Islet of Langerhans (tissue), 1 donor: ENCODE measurements at regions not wholly inside any gene's neighbourhood (a gene's known extent, or its start where the extent isn't known, plus 50 kb on each side); places are given as distances from the start of the nearest gene placed in this dataset.

Experiments used
- FAIRE-seq: peaks from one replicate; lab custom pipeline; 2011; peaks lifted over from hg19 to GRCh38; lab: Jason Lieb, UNC

DNA sequence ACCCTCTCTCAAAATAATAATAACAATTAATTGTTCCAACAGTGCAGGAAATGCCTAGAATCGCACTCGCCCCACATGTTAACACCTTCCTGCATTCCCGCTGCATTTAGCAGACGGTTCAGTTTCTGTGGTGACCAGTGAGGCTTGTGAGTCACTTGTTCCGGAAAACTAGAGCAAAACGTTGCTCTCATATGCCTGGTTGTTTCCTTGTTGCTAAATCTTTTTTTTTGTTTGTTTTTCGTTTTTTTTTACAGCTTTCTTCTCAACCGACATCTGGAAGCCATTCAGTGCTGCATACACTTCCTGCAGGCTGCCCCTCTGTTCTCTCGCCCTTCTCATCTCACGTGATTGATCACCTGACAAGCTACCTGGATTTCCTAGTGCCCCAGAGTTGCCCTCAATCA, 56.9 kb upstream of the TMPRSS2 start:
- FAIRE-seq: peak; percentile 90

DNA sequence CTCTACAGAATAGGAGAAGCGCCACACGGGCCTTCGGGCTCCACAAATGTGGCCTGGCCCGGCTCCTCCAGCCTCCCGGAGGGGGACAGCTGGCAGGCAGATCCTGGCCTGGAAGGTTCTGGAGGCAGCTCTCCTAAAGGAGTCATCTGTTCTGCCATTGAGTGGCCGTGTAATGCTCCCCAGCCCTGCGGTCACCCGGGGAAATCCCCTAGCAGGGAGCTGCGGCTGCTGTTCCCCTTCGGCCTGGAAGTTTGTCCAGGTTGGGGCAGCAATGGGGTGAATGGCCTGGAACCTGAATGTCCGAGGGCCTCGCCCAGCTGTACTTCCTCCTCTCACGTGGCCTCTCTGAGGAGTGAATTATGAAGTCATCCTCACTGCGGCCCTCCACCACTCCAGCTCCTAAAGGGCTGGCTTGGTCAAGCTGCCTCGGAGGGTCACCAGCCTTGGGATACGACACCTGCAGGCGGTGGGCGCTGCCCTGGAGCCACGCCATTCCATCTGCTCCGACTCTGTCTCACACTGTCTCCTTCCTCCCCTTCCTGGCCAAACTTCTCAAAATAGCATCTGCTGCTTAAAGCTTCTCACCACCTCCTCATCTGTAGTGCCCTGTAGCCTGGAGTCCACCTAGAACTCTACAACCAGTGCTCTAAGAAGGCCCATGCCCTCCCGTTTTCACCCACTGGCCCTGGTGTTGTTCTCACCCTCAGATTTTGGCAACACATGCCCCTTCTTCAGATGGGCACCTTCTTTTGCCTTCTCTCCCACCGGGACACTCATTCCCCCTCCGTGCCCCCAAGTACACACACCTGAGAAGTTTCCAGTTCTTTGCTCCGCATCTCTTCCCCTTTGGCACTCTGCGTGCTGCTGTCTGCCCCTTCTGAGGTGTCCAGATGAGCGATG, 54.4 kb upstream of the TMPRSS2 start:
- no peak for FAIRE-seq

DNA sequence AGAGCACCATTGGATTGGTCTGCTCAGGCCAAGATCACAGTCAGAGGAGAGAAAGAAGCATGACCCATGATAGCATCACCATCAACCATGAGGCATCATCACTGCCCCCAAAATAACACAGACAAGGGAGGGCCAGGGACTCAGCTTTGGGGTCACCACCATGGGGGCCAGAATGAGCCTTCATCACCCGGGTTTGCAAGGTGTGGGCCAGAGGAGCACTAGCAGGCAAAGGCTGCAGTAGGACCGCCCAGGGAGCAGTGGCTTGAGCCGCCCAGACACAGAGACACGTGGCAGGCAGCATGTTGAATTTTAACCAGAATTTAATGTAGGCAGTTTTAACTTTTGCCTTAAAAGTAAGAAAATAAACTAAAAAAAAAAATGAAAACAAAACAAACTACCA, 53.7 kb upstream of the TMPRSS2 start:
- FAIRE-seq: no peak

DNA sequence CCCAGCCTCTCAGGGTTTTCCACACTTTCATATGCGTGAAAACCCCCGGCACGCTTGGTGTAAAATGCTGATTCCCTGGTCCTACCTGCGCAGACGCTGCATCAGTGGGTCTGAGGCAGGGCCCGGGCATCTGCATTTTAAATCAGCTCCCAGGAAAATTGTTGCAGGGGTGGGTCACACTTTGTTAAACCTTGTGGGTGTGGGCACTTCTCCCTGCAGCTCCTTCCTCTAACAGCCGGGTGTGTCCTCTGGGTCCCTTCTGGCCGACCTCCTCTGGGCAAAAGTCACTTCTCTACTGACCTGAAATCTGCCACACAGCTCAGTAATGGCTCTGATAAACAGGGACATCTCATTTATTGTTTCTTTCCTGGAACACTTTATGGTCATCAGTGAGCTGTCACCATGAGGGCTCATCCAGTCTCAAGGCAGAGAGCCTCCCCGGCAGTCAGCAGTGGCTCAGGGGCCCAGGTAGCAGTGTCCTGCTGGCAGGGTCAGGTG, 52.8 kb upstream of the TMPRSS2 start:
- FAIRE-seq: no peak

DNA sequence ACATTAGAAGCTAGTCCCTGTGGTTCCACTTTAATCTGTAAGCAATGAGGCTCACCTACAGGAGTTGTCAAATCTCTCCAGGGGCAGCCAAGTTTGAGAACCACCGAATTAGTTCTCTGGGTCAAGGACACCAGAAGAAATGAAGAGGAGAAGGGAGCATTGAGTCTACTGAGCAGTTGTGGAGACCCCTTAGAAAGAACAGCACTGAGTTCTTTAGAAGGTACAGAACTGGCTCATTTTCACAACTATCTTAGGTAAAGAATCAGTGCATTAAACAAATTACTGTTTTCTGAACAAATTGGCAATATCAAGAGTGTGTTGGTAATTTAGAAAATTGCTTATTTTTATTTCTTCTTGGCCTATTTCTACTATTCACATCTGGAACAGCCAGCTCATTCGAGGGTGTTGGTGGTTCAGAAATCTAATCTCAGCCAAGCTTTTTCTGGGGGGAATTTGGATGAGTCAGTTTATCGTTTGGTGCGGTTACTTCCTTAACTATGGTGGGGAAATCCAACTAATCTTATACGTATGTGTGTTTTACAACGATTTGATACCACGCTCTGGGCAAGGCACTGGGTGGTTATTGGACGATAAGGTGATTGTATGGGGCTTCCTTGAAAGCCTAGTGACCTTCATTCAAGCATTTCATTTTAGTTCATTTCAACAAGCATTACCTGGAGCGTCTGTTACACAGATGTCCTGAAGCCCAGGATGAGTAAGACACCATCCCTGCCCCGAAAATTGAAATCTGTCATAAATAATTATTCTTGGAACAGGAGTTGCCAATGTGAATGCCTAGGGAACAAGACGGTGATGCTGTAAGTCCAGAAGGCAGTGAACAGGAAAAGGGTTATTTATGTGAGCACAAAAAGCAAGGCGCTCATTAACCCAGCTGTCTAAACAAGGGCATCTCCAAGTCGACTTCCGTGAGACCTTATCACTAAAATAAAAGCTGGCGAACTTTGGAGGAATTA, 52.0 kb upstream of the TMPRSS2 start:
- FAIRE-seq: no peak

DNA sequence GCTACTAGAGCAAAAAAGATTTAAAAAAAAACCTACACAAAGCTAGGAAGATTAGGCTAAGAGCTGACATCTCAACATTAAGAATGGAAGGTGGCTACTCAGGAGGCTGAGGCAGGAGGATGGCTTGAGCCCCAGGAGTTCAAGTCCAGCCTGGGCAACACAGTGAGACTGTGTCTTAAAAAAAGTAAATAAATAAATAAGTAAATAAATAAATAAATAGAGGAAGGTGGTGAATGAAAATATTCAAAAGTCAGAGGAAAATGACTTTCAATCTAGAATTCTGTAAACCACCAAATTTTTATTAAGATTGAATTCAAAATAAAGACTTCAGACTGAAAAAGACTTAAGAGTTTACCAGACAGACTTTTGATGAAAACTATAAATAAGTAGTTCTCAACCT, 50.9 kb upstream of the TMPRSS2 start:
- FAIRE-seq: no peak

DNA sequence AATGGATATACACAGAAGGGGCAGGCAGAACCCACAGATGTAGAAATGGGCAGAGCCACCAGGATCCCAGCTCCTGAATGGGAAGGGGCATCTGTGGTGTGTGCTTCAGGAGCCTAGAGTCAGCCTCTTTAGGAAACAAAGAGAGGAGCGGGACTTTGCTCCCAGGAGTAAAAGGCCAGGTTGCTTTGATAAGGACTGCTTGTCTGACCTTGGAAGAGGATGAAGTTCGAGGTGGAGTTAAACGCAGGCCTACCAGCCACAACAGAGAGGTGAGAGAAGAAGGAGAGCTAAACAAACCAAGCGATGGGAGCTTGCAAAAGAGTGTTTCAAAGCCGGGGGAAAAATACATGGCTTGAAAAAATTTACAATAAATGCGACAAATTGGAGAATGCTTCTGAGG, 49.9 kb upstream of the TMPRSS2 start:
- FAIRE-seq: no peak
